ENCODE measurements at regions not wholly inside any gene's neighbourhood (a gene's known extent, or its start where the extent isn't known, plus 50 kb on each side); places are given as distances from the start of the nearest gene placed in this dataset.

DNA sequence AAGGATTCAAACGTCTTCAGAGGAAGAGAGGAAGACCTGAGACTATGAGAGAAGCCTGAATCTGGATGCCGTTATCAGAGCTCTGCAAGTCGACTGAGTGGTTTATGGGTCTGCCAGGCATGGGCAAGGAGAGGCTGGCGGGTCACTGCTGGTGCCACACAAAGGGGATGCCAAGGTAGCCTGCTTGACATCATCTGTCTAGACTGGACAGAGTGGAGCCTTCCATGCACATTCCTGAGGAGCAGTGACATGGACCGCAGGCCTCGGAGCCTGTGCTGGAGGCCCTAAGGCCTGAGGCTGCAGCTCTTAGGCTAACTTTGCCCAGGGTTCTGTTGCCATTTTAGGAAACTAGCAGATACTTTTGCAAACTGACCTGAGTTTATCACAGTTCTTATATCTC, 127.4 kb downstream of the WT1 start:
- no peak for DNase-seq
- CTCF ChIA-PET (ENCODE audit: partially characterized antibody), result interaction anchor here (2.2 kb wide), 1 partner anchor 12 kb away, joined by 5 read pairs; no protein-coding TSS in a partner anchor

DNA sequence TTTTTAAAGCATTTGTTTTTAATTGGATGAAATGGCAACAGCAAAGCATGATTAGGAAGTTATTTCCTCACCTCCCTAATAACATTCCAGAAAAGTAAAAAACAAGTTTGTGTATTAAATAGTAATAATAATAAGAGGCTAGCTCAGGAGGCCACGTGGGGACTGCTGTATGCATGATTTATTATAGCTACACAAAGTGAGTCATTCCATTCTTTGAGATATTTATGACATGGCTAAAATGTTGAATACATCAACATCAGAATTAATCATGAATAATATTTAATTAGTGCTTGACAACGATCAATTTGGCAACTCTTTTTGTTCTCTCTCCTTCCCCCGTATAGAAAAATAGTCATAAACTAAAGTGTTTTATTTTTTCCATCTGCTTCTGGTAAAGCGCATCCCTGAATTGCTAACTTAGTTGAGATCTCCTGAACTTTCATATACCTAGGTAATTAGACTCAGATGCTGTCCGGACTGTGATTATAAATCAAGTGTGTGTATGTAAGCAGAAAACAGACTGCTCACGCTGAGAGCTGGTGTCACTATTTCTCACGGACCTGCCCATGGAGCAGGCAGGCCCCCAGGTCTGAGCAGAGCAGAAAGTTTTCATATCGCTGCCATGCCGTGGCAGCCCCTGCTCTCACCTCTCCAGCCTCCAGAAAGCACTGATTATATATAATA, 125.7 kb downstream of the WT1 start:
- Mint-ChIP-seq H3K4me1 (peaks cover 0 to 2% (median 1%) of the 10 kb centered on the region in 4 donors), H3K36me3 (no peaks in the 10 kb centered on the region), H3K27ac (no peak overlapping the region), H3K4me3 (no peak overlapping the region), H3K9me3 (no peaks in the 10 kb centered on the region), H3K27me3 (peaks cover 2 to 7% of the 10 kb centered on the region in 2 donors)
- intact Hi-C loops (cut with micrococcal nuclease), result no loop called here
- Histone ChIP-seq H3K36me3 (ENCODE audit: insufficient read depth, low read length) (no peaks in the 10 kb centered on the region), H3K9me3 (ENCODE audit: control insufficient read depth in 1 of 2, low read length in 2 of 2) (no peaks in the 10 kb centered on the region), H3K4me1 (ENCODE audit: insufficient read depth, low read length) (no peaks in the 10 kb centered on the region), H3K4me3 (ENCODE audit: low read length in 2 of 2) (no peak overlapping the region), H3K27ac (ENCODE audit: low read depth, low read length) (no peak overlapping the region), H3K27me3 (ENCODE audit: insufficient read depth, low read length) (no peaks in the 10 kb centered on the region)
- POLR2A ChIA-PET (ENCODE audit: partially characterized antibody), result no interaction called here
- DNase-seq, result no peak
- CTCF ChIA-PET (ENCODE audit: partially characterized antibody), result interaction anchor here (1.1 to 1.2 kb wide), 2 partner anchors 12 to 13 kb away, joined by 3 to 10 read pairs; no protein-coding TSS in a partner anchor

More for the DNA sequence above, 127.4 kb downstream of the WT1 start:
- peaks cover 0 to 2% (median under 1%) of the 10 kb centered on the region in 4 donors for H3K4me1 Mint-ChIP-seq
- no peak overlapping the region for H3K4me3 Mint-ChIP-seq
- no peaks in the 10 kb centered on the region for H3K36me3 Mint-ChIP-seq
- Histone ChIP-seq H3K27me3 (ENCODE audit: insufficient read depth, low read length) (no peaks in the 10 kb centered on the region), H3K4me1 (ENCODE audit: insufficient read depth, low read length) (no peaks in the 10 kb centered on the region), H3K9me3 (ENCODE audit: control insufficient read depth in 1 of 2, low read length in 2 of 2) (no peaks in the 10 kb centered on the region), H3K27ac (ENCODE audit: low read depth, low read length) (no peak overlapping the region), H3K36me3 (ENCODE audit: insufficient read depth, low read length) (no peaks in the 10 kb centered on the region), H3K4me3 (ENCODE audit: low read length in 2 of 2) (no peak overlapping the region)
- no peaks in the 10 kb centered on the region for H3K9me3 Mint-ChIP-seq
- POLR2A ChIA-PET (ENCODE audit: partially characterized antibody), result no interaction called here
- H3K27ac Mint-ChIP-seq, result no peak overlapping the region
- intact Hi-C loops (cut with micrococcal nuclease), result no loop called here
- H3K27me3 Mint-ChIP-seq, result peaks cover 3 to 7% of the 10 kb centered on the region in 2 donors

DNA sequence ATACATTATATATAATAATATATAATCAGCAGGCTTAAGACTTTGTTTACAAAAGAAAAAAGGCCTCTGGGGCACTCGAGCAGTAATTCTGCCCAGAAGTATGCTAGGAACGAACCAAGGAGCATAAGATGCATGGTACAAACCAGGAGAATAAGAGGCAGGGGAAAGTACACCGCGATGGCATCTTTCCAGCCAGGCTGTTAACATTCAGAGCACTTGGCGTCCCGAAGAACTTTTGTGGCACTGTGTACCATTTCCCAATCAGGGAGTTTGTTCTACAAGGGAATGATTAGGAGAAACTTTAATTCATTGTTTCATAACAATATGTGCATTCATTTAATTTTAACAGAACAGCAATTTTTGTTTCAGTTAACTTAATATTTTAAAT, 125.1 kb downstream of the WT1 start:
- Mint-ChIP-seq H3K4me3 (no peak overlapping the region), H3K4me1 (peaks cover 0 to 2% (median 1%) of the 10 kb centered on the region in 4 donors), H3K27me3 (peaks cover 2 to 7% of the 10 kb centered on the region in 2 donors), H3K36me3 (no peaks in the 10 kb centered on the region), H3K27ac (no peak overlapping the region), H3K9me3 (no peaks in the 10 kb centered on the region)
- H3K27ac ChIP-seq (ENCODE audit: low read depth, low read length), result no peak overlapping the region
- intact Hi-C loops (cut with micrococcal nuclease), result no loop called here
- no peaks in the 10 kb centered on the region for H3K4me1 ChIP-seq (ENCODE audit: insufficient read depth, low read length)
- no peaks in the 10 kb centered on the region for H3K36me3 ChIP-seq (ENCODE audit: insufficient read depth, low read length)
- POLR2A ChIA-PET (ENCODE audit: partially characterized antibody), result no interaction called here
- H3K27me3 ChIP-seq (ENCODE audit: insufficient read depth, low read length), result no peaks in the 10 kb centered on the region
- no peak for DNase-seq
- H3K4me3 ChIP-seq (ENCODE audit: low read length in 2 of 2), result no peak overlapping the region
- no peaks in the 10 kb centered on the region for H3K9me3 ChIP-seq (ENCODE audit: control insufficient read depth in 1 of 2, low read length in 2 of 2)
- CTCF ChIA-PET (ENCODE audit: partially characterized antibody), result interaction anchor here (1.1 to 1.5 kb wide), 3 partner anchors 12 to 13 kb away, joined by 3 to 9 read pairs (median 5); no protein-coding TSS in a partner anchor

DNA sequence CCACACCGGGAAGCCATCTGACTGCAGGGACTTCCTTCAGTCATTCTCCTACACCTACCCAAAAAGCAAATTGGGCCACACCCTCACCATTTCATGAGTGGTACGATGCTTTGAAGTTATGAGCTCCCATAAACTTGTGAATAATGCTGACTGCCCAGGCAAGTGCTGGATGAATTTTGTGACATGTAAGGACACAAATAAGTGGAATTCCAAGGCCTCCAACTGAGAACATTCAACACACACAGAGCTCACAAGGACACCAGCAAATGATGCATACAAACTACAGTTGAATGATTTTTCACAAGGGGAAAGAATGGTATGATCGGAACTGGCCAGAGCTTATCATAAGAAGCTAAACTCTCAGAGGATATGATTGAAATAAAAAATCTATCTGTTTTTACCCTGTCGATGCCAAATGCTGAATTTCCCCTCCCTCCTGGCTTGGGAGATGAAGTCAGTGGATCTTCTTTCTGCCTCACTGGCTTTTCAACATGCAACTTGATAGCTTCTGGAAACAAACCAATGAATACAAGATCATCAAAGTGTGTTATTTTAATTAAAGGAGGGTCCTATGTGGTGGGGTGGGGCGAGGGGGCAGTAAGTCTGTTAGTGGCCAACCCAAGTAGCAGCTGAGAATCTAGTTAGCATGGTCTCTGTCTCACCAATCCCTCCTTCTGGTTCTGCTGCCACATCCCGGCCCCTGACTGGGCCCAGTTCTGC, 123.8 kb downstream of the WT1 start:
- CTCF ChIA-PET (ENCODE audit: partially characterized antibody), result interaction anchor here (0.9 to 1.5 kb wide), 4 partner anchors 9 to 22 kb away, joined by 3 to 9 read pairs (median 5); no protein-coding TSS in a partner anchor
- H3K36me3 ChIP-seq (ENCODE audit: insufficient read depth, low read length), result no peaks in the 10 kb centered on the region
- no peak for DNase-seq

DNA sequence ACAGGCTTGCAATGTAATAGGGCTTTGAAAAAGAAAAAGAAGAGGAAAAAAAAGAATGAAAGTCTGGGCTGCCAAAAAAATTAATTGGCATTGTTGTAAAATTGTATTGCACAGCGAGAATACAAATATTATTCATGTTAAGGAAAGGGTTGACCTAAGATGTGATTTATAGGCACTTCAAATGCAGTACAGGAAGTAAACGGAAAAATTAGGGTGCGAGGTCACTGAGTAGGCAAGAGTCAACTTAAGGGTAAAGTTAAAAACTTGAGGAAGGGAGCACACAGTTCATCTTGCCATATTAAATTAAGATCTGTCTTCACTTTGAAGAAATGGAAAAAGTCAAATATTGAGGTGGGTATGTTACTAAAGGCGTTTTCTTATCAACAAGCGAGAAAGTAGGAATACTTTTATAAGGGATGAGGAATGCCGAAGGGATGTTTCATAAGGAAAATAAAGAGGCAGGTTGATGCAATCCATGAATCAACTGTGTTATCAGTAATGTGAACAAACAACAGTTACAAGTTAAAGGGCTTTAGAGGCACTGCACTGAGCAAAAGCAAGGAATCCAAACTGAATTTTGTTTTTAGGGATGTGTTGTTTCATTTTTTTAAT, 123.0 kb downstream of the WT1 start:
- H3K36me3 ChIP-seq (ENCODE audit: insufficient read depth, low read length), result no peaks in the 10 kb centered on the region

More for the DNA sequence above, 123.8 kb downstream of the WT1 start:
- H3K4me1 Mint-ChIP-seq, result peaks cover 0 to 2% (median 1%) of the 10 kb centered on the region in 4 donors
- intact Hi-C loops (cut with micrococcal nuclease), result no loop called here
- Histone ChIP-seq H3K4me3 (ENCODE audit: low read length in 2 of 2) (no peak overlapping the region), H3K9me3 (ENCODE audit: control insufficient read depth in 1 of 2, low read length in 2 of 2) (no peaks in the 10 kb centered on the region), H3K27me3 (ENCODE audit: insufficient read depth, low read length) (no peaks in the 10 kb centered on the region), H3K4me1 (ENCODE audit: insufficient read depth, low read length) (no peaks in the 10 kb centered on the region), H3K27ac (ENCODE audit: low read depth, low read length) (no peak overlapping the region)
- POLR2A ChIA-PET (ENCODE audit: partially characterized antibody), result no interaction called here
- H3K27ac Mint-ChIP-seq, result no peak overlapping the region
- no peaks in the 10 kb centered on the region for H3K36me3 Mint-ChIP-seq
- no peaks in the 10 kb centered on the region for H3K9me3 Mint-ChIP-seq
- no peak overlapping the region for H3K4me3 Mint-ChIP-seq
- H3K27me3 Mint-ChIP-seq, result peaks cover 2 to 7% of the 10 kb centered on the region in 2 donors

DNA sequence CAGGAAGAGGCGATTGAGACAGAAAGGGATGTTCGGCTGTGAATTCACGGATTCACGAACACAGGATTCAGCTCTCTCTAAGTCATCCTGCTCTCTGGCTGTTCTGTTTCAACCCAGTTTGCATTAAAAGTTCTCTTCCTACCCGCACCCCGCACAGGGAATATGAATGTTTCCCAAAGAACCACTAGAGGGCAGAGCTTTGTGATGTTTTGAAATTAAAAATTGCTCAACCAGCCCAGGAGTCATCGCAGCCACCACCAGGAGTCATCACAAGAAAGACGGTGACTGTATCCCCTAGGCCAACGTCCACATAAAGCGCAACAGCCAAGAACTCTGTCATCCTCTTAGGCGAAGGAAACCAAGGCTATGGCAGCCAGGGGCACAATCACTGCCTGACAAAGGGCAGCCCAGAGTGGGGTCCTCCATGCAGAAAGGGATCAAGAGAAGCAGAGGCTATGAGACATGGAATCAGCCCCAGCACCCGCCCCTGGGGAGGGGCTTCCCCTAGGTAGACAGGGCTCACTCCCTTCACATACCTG, 122.4 kb downstream of the WT1 start:
- ChIA-PET POLR2A (ENCODE audit: partially characterized antibody) (no interaction called here), CTCF (ENCODE audit: partially characterized antibody) (interaction anchor here (0.8 to 1.2 kb wide), 5 partner anchors 9 to 478 kb away, joined by 3 to 14 read pairs (median 6); no protein-coding TSS in a partner anchor)
- H3K27me3 Mint-ChIP-seq, result peaks cover 2 to 7% of the 10 kb centered on the region in 2 donors
- Histone ChIP-seq H3K4me1 (ENCODE audit: insufficient read depth, low read length) (no peaks in the 10 kb centered on the region), H3K4me3 (ENCODE audit: low read length in 2 of 2) (no peak overlapping the region), H3K27me3 (ENCODE audit: insufficient read depth, low read length) (no peaks in the 10 kb centered on the region), H3K27ac (ENCODE audit: low read depth, low read length) (no peak overlapping the region), H3K9me3 (ENCODE audit: control insufficient read depth in 1 of 2, low read length in 2 of 2) (no peaks in the 10 kb centered on the region), H3K36me3 (ENCODE audit: insufficient read depth, low read length) (no peaks in the 10 kb centered on the region)
- H3K36me3 Mint-ChIP-seq, result no peaks in the 10 kb centered on the region
- no peak overlapping the region for H3K4me3 Mint-ChIP-seq
- DNase-seq, result peak in 1 of 5 donors; percentile 7
- peaks cover 0 to 7% (median 5%) of the 10 kb centered on the region in 4 donors for H3K4me1 Mint-ChIP-seq
- intact Hi-C loops (cut with micrococcal nuclease), result no loop called here
- H3K9me3 Mint-ChIP-seq, result no peaks in the 10 kb centered on the region
- H3K27ac Mint-ChIP-seq, result no peak overlapping the region

More for the DNA sequence above, 123.0 kb downstream of the WT1 start:
- no peaks in the 10 kb centered on the region for H3K4me1 ChIP-seq (ENCODE audit: insufficient read depth, low read length)
- DNase-seq, result no peak
- CTCF ChIA-PET (ENCODE audit: partially characterized antibody), result interaction anchor here (0.8 to 1.2 kb wide), 5 partner anchors 8 to 479 kb away, joined by 3 to 14 read pairs (median 6); no protein-coding TSS in a partner anchor
- Mint-ChIP-seq H3K9me3 (no peaks in the 10 kb centered on the region), H3K27ac (no peak overlapping the region), H3K27me3 (peaks cover 2 to 7% of the 10 kb centered on the region in 2 donors), H3K4me3 (no peak overlapping the region), H3K36me3 (no peaks in the 10 kb centered on the region), H3K4me1 (peaks cover 0 to 4% (median 1%) of the 10 kb centered on the region in 4 donors)
- intact Hi-C loops (cut with micrococcal nuclease), result no loop called here
- no peaks in the 10 kb centered on the region for H3K9me3 ChIP-seq (ENCODE audit: control insufficient read depth in 1 of 2, low read length in 2 of 2)
- no peak overlapping the region for H3K4me3 ChIP-seq (ENCODE audit: low read length in 2 of 2)
- POLR2A ChIA-PET (ENCODE audit: partially characterized antibody), result no interaction called here
- no peaks in the 10 kb centered on the region for H3K27me3 ChIP-seq (ENCODE audit: insufficient read depth, low read length)
- H3K27ac ChIP-seq (ENCODE audit: low read depth, low read length), result no peak overlapping the region

DNA sequence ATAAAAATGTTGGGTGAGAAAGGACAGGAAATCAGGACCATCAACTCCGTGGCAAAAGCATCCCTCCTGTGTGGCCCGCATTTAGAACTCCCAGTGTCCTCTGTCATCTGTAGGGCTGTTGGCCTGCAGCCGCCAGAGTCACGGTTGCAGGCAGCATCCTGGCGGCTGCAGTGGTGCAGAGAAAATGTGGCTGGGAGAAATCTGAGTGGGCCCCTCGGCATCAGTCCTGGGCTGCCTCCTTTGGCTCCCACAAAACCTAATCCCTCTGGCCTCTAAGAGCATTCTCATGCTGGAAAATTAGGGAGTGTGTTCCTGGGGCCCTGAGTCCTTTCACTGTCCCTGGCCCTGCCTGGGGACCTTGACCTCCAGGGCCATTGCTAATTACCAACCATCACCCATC, 121.9 kb downstream of the WT1 start:
- H3K9me3 Mint-ChIP-seq, result no peaks in the 10 kb centered on the region
- Histone ChIP-seq H3K4me1 (ENCODE audit: insufficient read depth, low read length) (no peaks in the 10 kb centered on the region), H3K27me3 (ENCODE audit: insufficient read depth, low read length) (no peaks in the 10 kb centered on the region), H3K36me3 (ENCODE audit: insufficient read depth, low read length) (no peaks in the 10 kb centered on the region), H3K27ac (ENCODE audit: low read depth, low read length) (no peak overlapping the region), H3K4me3 (ENCODE audit: low read length in 2 of 2) (no peak overlapping the region), H3K9me3 (ENCODE audit: control insufficient read depth in 1 of 2, low read length in 2 of 2) (no peaks in the 10 kb centered on the region)
- H3K4me1 Mint-ChIP-seq, result peaks cover 0 to 9% (median 6%) of the 10 kb centered on the region in 4 donors
- intact Hi-C loops (cut with micrococcal nuclease), result no loop called here
- no peak overlapping the region for H3K4me3 Mint-ChIP-seq
- no peaks in the 10 kb centered on the region for H3K36me3 Mint-ChIP-seq
- H3K27ac Mint-ChIP-seq, result no peak overlapping the region
- DNase-seq, result no peak
- H3K27me3 Mint-ChIP-seq, result peaks cover 2 to 7% of the 10 kb centered on the region in 2 donors
- POLR2A ChIA-PET (ENCODE audit: partially characterized antibody), result no interaction called here
- CTCF ChIA-PET (ENCODE audit: partially characterized antibody), result interaction anchor here (0.8 to 2.0 kb wide), 5 partner anchors 9 to 478 kb away, joined by 3 to 16 read pairs (median 7); no protein-coding TSS in a partner anchor
